NCI-H1092 (cell line): ENCODE measurements at regions not wholly inside any gene's neighbourhood (a gene's known extent, or its start where the extent isn't known, plus 50 kb on each side); places are given as distances from the start of the nearest gene placed in this dataset.
A peak's percentile ranks its signal among the peaks of the same experiment; 100 is the strongest.
"Not testable (repeated sequence)": the region's sequence is repeated elsewhere in the genome, so short reads cannot be mapped to it uniquely, and the experiment has no call there.

Source experiments
- DNase-seq: peaks from one replicate; lab custom pipeline; 2025; lab: John Stamatoyannopoulos, UW

DNA sequence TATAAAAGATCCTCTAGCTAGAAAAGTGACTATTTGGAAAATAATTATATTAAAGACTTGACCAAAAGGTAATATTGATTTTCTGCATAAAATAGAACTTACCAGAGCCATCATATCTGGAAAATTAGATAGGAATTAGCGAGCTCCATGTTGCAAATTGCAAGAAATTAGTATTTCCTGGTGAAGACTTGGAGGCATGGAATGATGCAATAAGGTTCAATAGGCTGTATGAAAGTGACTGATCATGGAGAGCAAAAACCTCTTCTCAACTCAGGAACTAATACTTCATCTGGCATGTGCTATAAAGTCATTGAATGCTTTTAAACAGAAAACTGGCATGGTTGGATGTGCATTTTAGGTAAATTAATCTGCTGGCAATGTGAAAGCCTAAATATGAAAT lies 66.3 kb upstream of the UFM1 start:
- DNase-seq: no peak

DNA sequence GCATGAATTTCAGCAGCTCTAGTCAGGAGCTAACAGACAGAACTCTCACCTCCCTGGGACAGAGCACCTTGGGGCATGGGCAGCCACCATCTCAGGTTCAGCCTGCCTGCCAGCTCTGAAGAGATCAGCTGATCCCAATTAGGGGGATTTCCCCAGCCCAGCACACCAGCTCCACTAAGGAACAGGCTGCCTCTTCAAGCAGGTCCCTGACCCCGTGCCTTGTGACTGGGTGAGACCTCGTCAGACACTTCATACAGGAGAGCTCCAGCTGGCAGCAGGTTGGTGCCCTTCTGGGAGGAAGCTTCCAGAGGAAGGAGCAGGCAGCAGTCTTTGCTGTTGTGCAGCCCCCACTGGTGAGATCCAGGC lies 84.5 kb upstream of the UFM1 start:
- peak; percentile 1 for DNase-seq

DNA sequence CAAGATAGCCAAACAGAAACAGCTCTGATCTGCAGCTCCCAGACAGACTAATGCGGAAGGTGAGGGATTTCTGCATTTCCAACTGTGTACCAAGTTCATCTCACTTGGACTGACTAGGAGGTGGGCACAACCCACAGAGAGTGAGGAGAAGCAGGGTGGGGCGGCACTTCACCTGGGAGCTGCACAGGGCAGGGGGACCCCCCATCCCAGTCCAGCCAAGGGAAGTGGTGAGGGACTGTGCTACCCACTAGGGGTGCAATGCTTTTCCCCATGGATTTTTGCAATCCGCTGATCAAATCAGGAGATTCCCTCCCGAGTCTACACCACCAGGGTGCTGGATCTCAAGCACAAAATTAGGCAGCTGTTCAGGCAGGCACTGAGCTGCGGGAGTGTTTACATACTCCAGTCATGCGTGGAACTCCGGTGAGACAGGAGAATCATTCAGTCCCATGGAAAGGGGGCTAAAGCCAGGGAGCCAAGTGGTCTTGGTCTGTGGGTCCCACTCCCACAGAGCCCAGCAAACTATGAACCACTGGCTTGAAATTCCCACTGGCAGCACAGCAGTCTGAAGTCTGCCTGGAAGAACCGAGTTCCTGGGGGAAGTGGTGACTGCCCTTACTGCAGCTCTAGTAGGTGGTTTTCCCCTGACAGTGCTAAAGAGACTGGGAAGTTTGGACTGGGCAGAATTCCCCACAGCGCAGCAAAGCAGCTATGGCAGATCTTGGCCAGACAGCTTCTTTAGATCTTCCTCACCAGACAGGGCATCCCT lies 85.1 kb upstream of the UFM1 start:
- DNase-seq: peak; percentile 31

DNA sequence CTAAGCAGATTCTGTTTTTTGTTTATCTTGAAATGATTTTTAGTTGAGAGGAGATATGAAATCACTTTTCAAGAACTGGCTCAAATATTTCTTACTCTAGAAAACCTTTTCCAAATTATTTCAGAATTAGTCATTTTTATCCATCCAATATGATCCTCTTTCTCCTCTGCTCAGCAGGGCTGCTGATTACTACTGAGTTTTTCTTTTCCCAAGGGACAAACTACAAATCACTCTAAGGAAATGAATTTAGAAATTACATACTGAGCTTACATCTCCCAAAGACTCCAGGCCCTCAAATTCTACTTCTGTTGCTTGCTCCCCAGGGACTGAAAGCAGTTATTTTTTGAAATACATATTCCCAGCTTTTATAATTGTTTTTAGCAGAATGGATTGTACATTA lies 87.4 kb upstream of the UFM1 start:
- no peak for DNase-seq

DNA sequence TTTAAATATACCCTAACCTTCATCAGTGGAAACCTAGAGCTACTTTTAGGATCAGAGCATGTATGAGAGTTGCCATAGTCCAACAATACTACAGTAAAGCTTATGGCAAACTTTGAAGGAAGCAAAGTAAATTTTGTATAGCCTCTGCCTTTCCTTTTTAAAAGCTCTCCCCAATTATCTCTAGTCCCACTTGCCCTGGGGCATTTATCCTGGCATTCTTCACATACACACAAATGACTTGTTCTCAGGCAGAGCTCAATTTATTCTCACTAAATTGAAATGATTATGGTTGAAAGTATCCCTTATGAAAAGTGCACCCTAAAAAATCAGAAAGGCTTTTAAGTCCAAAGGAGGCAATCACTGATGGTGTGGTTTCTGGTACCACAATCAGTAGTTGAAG lies 94.1 kb upstream of the UFM1 start:
- no peak for DNase-seq

DNA sequence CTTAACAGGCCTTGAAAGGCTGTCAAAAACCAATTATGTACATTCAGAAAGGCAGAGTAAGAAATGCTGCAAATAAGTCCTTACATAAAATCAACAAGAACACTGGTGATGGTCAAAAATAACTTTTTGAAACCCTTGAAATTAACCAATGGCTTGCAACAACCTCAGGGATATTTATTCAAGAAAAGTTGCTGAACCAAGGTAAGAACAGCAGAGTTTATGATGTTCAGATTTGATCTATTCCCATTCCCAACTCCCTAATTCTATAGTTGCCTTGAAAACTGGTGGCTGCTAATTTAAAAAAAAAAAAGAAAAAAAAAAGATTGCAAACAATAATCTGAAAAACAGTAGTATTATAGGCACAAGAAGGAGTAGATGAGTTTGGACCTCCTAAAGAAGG lies 109.8 kb upstream of the UFM1 start:
- no peak for DNase-seq

DNA sequence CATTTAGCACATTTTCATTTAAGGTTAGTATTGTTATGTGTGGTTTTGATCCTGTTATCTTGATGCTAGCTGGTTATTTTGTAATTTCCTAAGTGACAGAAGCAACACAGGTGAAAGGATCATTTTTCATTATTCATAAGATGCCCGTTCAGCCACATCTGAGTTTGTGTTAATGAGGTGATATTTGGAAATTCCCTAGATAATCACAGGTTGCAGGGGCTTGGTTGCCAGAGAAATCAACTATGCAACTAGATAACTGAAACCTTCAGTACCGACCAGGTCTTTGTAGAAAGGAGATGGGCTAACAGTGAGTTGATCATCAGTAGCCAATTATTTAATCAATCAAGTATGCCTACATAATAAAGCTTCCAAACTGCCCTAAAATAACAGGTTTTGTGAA lies 121.3 kb upstream of the UFM1 start:
- DNase-seq: no peak

GRCh38 chr13:38226496-38226895 lies 123.2 kb upstream of the UFM1 start:
- no peak for DNase-seq

DNA sequence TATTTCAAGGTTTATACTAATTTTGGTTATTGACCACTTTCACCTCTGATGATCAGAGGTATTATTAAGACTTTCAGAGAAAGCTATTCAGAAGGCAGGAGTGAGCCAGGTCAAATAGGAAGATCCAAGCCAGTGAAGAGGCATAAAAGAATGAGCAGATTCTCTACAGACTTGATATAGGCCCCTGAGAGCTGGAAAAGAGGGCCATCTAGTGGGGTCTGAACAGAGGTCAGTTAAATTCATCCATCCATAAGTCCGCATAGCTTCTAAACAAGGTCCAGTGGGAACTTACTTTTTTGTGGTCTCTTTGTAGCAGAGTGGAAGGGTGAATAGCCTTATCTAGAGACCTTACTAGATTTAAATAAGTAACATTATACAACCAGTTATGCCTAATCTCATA lies 126.6 kb upstream of the UFM1 start:
- no peak for DNase-seq

DNA sequence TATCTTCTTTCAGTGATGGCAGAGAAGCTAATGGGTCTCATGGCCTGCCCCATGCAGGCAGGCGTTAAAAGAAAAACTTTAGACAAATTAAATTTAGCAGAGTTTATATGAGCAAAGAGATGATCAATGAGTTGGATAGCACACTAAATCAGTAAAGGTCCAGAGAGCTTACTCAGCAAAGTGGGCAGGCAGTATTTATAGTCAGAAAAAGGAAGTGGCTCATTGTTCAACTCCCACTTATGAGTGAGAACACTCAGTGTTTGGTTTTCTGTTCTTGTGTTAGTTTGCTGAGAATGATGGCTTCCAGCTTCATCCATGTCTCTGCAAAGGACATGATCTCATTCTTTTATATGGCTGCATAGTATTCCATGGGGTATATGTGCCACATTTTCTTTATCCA lies 128.5 kb upstream of the UFM1 start:
- not testable (repeated sequence) for DNase-seq

DNA sequence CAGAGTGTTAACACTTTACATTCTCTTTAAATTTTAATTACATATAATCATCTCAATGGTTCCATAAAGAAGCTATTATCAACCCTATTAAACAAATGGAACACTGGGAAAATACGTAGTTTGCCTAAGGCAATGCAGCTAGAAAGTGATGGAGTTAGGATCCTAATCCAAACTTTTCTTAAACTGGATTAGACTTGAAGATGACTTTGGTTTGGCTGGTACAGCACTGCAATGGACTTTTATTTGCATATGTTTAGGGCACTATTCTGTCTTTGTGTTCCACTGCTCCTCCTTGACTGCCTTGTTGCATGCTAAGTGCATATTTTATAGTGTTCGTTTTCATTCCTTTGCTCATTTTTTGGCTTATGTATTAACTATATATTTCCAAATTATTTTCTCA lies 133.5 kb upstream of the UFM1 start:
- no peak for DNase-seq

- no peak for DNase-seq
These were observed 136.3 kb upstream of the UFM1 start for GRCh38 chr13:38213314-38213713.

GRCh38 chr13:38210928-38211596 lies 138.6 kb upstream of the UFM1 start:
- DNase-seq: no peak

DNA sequence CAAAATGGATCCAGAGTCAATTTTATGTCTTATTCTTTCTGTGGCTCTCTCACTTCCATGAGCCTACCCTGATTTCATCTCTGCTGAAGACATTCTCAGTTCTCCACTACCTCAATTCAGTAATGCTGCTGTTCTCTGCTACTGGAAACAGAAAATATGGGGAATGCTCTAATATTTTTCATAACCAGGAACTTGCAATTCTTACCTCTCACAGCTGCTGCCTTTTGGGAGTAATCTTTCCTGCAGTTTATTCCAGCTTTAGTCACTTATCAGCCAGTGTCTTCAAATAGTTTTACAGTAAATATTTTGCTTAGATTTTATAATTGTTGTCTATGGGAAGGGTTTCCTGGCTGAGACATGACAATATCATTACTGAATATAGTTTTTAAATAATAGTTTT lies 145.1 kb upstream of the UFM1 start:
- no peak for DNase-seq

DNA sequence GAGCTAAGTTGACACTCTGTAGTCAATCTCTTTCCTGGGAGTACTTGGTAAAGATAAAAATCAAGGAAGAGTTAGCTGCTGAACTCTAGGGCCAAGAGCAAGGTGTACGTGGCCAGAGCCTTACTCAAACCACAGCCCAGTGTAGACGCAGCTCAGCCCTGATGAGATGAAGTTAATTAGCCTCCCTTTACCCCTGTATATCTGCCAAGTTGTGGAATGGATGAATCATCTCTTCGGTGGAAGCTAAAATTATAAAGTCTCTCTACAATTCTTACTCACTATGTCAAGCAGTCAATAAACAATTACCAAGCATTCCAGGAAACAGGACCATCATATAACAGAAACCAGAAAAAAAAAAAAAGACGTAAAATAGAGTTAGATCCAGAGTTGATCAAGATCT lies 146.9 kb upstream of the UFM1 start:
- DNase-seq: no peak

DNA sequence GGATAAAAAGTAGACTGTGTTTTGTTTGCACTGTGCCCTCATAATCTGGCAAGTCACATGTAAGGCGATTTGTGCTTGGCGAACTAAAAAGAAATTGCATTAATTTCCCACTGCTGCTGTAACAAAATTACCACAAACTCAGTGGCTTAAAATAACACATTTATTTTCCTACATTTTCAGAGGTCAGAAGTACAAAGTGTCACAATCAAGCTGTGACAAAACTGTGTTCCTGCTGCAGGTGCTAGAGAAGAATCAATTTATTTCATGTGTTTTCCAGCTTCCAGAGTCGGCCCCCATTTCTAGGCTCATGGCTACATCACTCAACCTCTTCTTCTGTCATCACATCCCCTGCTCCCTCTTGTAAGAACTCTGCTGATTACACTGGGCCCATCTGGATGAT lies 158.6 kb upstream of the UFM1 start:
- no peak for DNase-seq

DNA sequence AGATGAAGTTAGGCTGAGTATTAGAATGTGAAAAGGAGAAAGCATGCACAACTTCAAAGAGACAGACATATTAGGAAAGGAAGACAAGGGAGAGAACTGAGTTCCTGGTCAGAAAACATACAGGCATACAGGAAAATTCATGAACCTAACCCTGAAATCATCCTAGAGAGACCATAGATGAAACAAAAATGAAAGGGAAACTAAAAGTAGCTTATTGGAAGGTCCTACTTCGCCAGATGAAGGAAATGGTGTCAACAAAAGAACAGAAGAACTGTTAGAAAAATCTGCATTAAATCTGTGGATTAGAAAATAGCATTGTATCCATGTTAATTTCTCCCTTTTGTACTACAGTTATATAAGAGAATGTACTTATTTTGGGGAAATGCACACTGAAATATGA lies 169.0 kb upstream of the UFM1 start:
- no peak for DNase-seq

- no peak for DNase-seq
These were observed 169.5 kb upstream of the UFM1 start for GRCh38 chr13:38180126-38180525.

DNA sequence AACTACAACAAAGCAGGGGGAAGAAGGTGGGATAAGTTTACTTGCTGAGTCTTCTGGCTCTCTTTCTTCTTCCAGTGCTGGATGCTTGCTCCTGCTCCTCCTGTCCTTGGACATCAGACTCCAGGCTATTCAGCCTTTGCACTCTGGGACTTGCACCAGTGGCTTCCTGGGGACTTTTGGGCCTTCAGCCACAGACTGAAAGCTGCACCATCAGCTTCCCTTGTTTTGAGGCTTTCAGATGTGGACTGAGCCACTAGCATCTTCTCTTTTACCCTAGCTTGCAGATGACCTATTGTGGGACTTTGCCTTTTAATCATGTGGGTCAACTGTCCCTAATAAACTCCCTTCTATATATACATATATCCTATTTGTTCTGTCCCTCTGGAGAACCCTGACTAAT lies 173.0 kb upstream of the UFM1 start:
- no peak for DNase-seq

GRCh38 chr13:38173403-38173802 lies 176.2 kb upstream of the UFM1 start:
- no peak for DNase-seq

GRCh38 chr13:38167164-38167822 lies 182.4 kb upstream of the UFM1 start:
- DNase-seq: no peak

DNA sequence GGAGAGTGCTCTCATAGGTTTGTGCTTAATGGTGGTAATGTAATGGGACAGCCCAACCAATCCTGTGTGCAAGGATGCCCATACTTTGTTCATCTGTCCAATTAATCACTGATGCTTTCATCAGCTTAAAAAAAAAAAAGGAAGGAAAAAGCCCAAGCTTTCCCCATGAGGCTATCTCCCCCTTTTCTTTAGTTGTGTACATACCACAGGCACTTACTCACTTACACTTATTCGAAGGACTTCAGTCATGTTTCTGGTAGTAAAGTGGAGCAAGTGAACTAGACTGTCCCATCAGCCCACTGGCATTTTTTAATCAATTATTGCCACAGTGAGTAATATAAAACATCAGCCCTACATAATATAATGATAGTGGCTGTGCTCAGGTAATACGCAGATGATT lies 183.5 kb upstream of the UFM1 start:
- DNase-seq: no peak

DNA sequence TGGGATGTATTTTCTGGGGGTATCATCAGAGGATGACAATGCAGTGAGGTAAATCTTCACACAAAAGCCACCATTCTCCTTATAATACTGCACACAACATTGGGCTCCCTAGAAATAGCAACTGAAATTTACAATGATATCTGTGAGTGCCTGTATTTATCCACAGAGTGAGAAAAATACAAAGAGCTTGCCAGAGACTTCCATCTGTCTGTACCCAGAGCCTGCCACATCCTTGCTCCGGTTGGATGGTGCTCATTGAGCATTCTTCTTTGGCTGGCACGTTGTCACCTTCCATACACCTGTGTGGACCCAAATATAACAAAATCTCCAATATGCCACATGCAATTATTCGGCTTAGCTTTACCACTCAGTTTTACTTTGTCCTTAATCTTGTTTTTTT lies 189.5 kb upstream of the UFM1 start:
- no peak for DNase-seq

GRCh38 chr13:38159710-38160109 lies 189.9 kb upstream of the UFM1 start:
- no peak for DNase-seq
